ENCODE measurements at regions not wholly inside any gene's neighbourhood (a gene's known extent, or its start where the extent isn't known, plus 50 kb on each side); places are given as distances from the start of the nearest gene placed in this dataset.
A peak's percentile ranks its signal among the peaks of the same experiment; 100 is the strongest.

GRCh38 chr4:147173797-147174432, 228.3 kb upstream of the TTC29 start:
- H3K9ac ChIP-seq (ENCODE audit: low read length in 3 of 3) = no peak overlapping the region
- H3K36me3 ChIP-seq (ENCODE audit: control insufficient read depth in 2 of 3, insufficient read depth in 3 of 3, low read length in 3 of 3) = no peaks in the 10 kb centered on the region
- no peaks in the 10 kb centered on the region for H3K4me1 ChIP-seq (ENCODE audit: control insufficient read depth in 2 of 3, insufficient read depth in 2 of 3, low read depth in 1 of 3, low read length in 3 of 3)
- H3K9me3 ChIP-seq (ENCODE audit: control insufficient read depth in 2 of 3, insufficient read depth in 1 of 3, low read length in 3 of 3) = no peaks in the 10 kb centered on the region
- TF ChIP-seq CTCF (IDR thresholded peaks at IDR 0.05; ENCODE audit: borderline replicate concordance, extremely low read depth, insufficient read depth) = no peak
- no peak for FAIRE-seq
- no peak overlapping the region for H3K4me3 ChIP-seq (ENCODE audit: low read length in 3 of 3)
- peak in 3 of 5 donors; percentile 23 to 73 (median 51) for DNase-seq
- intact Hi-C loops (cut with DNase I) = no loop called here
- H3K27ac ChIP-seq (ENCODE audit: low read depth in 2 of 2, low read length in 2 of 2) = no peak overlapping the region
- H3K27me3 ChIP-seq (ENCODE audit: control insufficient read depth, insufficient read depth, low read length) = no peaks in the 10 kb centered on the region

GRCh38 chr4:147174591-147174990, 228.9 kb upstream of the TTC29 start:
- Histone ChIP-seq H3K27me3 (ENCODE audit: control insufficient read depth, insufficient read depth, low read length) (no peaks in the 10 kb centered on the region), H3K27ac (ENCODE audit: low read depth in 2 of 2, low read length in 2 of 2) (no peak overlapping the region), H3K36me3 (ENCODE audit: control insufficient read depth in 2 of 3, insufficient read depth in 3 of 3, low read length in 3 of 3) (no peaks in the 10 kb centered on the region), H3K4me1 (ENCODE audit: control insufficient read depth in 2 of 3, insufficient read depth in 2 of 3, low read depth in 1 of 3, low read length in 3 of 3) (no peaks in the 10 kb centered on the region), H3K4me3 (ENCODE audit: low read length in 3 of 3) (no peak overlapping the region), H3K9ac (ENCODE audit: low read length in 3 of 3) (no peak overlapping the region), H3K9me3 (ENCODE audit: control insufficient read depth in 2 of 3, insufficient read depth in 1 of 3, low read length in 3 of 3) (no peaks in the 10 kb centered on the region)
- no peak for TF ChIP-seq CTCF (IDR thresholded peaks at IDR 0.05; ENCODE audit: borderline replicate concordance, extremely low read depth, insufficient read depth)
- peak; percentile 13 for FAIRE-seq
- DNase-seq = peak in 2 of 5 donors; percentile 62 to 84
- intact Hi-C loops (cut with DNase I) = no loop called here

- FAIRE-seq (no peak), DNase-seq (no peak)
- H3K27me3 ChIP-seq (ENCODE audit: control insufficient read depth, insufficient read depth, low read length) = no peaks in the 10 kb centered on the region
Measured at GRCh38 chr4:147175460-147176025, 229.9 kb upstream of the TTC29 start.

More at GRCh38 chr4:147175460-147176025, 229.9 kb upstream of the TTC29 start:
- intact Hi-C loops (cut with DNase I) = no loop called here
- no peak overlapping the region for H3K27ac ChIP-seq (ENCODE audit: low read depth in 2 of 2, low read length in 2 of 2)
- no peaks in the 10 kb centered on the region for H3K4me1 ChIP-seq (ENCODE audit: control insufficient read depth in 2 of 3, insufficient read depth in 2 of 3, low read depth in 1 of 3, low read length in 3 of 3)
- H3K9me3 ChIP-seq (ENCODE audit: control insufficient read depth in 2 of 3, insufficient read depth in 1 of 3, low read length in 3 of 3) = no peaks in the 10 kb centered on the region
- no peak for TF ChIP-seq CTCF (IDR thresholded peaks at IDR 0.05; ENCODE audit: borderline replicate concordance, extremely low read depth, insufficient read depth)
- no peak overlapping the region for H3K9ac ChIP-seq (ENCODE audit: low read length in 3 of 3)
- H3K4me3 ChIP-seq (ENCODE audit: low read length in 3 of 3) = no peak overlapping the region
- no peaks in the 10 kb centered on the region for H3K36me3 ChIP-seq (ENCODE audit: control insufficient read depth in 2 of 3, insufficient read depth in 3 of 3, low read length in 3 of 3)

Measured in kidney (tissue), 13 donors.